ENCODE measurements at regions not wholly inside any gene's neighbourhood (a gene's known extent, or its start where the extent isn't known, plus 50 kb on each side); places are given as distances from the start of the nearest gene placed in this dataset.

DNA sequence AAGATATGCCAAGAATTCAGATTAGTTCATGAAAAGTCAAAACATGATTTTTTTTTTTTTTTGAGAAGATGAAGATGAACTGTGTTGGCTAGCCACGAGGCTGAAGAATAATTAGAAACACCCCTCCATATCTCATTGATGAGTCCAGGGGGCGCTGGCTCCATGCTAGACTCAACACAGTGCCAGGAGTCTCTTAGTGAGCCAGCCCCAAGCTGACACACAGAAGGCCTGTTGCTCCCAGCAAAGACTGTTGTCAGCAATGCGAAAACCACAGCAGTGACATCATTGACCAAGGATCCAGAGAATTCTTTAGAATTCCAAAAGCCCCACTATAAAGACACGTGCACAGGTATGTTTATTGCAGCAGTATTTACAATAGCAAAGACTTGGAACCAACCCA, 185.2 kb downstream of the ANXA2 start:
- DNase-seq (ENCODE audit: low read depth in 2 of 2), result no peak

DNA sequence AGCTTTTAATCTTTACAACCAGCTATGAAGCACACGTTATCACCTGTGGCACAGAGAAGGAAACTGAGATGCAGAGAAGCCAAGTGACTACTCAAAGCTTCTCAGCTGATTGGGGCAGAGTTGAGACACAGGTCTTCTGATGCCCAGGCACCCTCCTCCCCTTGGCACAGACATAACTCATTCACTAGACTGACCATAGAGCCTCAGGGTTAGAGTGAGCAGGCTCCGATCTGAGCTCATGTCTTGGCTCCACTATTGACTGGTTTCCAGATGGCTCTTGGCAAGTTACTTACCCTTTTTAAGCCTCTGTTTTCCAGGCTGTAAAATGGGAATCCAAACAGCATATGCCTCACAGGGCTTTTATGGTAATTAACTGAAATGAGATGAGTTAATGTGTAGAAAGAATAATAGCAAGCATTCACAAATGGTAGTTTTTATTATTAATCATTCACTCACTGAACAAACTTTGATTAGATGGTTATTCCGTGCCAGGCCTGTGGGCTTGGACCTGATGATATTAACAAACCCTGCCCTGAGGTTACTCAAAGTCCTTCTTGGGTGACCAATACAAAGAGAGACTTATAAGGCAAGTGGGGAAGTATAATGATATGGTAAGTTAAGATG, 184.3 kb downstream of the ANXA2 start:
- no peak for DNase-seq (ENCODE audit: low read depth in 2 of 2)

DNA sequence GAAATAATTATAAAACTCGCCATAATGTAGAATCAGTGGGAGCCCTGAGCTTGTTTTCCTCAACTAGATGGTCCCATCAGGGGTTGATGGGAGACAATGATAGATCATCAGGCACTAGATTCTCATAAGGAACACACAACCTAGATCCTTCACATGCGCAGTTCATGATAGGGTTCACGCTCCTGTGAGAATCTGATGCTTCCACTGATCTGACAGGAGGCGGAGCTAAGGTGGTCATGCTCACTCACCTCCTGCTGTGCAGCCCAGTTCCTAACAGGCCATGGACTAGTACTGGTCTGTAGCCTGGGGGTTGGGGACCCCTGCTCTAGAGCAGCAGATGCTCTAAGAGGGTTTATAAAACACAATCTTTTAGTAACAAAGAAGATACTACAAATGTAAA, 183.6 kb downstream of the ANXA2 start:
- no peak for DNase-seq (ENCODE audit: low read depth in 2 of 2)

DNA sequence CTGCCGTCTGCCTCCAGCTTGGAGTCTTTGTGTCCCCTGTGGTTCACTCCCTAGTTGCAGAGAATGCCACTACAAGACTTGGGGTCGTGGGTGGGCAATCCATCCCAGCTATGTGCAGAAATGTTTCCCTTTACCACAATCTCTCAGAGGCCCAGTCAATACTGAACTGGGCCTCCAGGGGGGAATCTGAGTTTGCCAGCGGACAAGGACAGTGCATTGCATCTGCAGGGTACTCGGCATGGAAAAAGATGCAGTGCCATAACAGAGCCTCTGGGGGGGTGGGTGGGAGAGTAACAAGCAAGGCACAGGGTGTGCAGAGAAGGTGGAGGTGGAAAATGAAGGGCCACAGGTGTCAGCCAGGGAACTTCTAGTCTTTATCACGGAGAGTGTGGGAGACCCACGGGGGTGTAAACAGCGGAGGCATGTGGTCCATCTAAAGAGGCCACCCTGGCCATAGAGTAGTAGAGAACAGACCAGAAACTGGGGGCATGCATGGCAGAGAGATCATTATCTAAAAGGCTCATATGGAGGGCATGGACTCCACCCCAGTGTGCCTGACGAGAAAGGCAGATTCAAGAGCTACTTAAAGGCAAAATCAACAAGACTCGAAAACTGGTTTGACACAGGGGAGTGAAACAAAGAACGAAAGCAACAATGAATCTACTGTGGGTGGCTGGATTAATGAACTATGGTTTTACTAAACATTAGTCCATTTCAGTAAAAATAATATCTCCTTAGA, 182.4 kb downstream of the ANXA2 start:
- no peak for DNase-seq (ENCODE audit: low read depth in 2 of 2)

DNA sequence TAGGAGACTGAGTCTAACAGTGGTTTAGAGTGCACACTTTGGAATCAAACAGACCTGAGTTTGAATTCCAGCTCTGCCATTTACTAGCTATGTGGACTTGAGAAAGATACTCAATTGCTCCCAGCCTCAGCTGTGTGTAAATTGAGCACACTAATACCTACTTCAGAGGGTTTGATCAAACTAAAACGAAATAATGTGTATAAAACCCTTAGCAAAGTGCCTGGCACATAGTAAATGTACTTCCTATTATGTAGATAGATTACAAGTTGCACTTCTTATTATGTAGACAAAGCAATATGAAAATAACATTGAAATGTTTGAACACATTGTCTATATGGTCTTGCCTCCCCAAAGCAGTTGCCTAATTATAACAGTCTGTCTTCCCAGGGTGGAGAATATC, 180.6 kb downstream of the ANXA2 start:
- no peak for DNase-seq (ENCODE audit: low read depth in 2 of 2)

DNA sequence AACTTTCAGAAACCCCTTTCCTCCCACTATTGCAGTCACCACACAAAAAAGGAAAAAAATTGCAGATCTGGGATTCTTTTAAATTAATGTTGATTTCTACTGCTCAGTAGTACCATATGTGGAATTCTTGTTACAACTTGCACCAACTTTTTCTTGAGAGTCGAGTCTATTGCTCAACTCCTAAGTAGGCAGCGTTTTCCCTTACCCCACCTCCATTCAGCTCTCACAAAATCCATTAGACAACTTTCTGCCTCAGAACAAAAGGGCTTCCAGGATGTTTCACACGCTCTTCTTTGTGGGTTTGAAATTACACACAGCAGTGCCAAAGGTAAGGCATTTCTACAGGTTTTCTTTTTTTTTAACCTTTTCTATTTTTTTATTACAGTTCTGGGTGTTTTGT, 179.5 kb downstream of the ANXA2 start:
- no peak for DNase-seq (ENCODE audit: low read depth in 2 of 2)

DNA sequence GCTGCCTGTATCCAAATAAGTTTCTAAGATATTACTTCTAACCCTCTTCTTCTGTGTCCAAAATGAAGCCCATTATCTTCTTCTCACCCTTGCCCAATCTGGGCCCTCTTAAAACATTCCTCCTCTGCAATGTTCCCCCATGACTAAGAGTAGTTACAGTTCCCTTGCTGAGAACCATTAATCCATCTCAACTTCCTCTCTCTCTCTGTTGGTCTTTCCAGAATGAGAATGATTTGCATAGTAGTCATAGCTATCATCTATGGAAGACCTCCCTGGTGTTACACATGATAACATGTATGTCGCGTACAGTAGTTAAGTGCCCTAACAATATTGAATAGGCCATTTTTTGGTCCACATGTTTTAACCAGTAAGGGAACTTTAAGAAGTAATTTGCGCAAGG, 177.9 kb downstream of the ANXA2 start:
- no peak for DNase-seq (ENCODE audit: low read depth in 2 of 2)

DNA sequence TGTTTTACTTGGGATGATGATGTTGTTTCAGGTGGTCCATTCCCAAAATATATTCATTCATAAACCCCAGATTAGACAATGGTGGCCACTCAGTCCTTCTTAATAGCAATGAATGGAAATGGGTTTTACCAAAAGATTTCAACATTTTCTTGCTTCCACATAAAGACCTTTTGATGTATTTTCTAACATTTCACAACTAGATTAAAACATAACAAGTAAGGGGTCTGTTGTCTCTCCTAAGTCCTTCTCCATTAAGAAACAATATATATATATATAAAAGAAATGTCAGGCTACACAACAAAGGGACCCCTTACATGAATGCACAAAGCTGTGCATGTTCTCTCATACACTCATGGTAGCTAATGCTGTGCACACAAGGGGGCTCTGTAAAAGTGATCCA, 176.4 kb downstream of the ANXA2 start:
- no peak for DNase-seq (ENCODE audit: low read depth in 2 of 2)

DNA sequence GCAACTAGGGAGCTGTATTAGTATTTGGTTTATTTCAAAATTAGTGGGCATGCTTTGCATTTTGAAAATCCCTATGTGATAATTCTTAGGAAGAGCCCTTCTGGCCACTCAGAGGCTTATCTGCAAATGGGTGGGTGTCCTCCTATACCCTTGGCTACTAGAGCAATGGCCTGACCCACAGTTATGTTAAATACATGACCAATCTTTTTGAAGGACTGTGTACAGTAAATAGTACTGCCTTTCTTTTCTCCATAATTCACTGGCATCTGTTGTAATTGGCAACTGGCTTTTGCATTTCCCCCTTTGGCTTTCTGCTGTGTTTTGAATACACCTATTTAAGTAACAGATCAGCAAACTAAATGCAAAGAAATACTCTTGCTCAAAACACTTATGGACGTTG, 175.4 kb downstream of the ANXA2 start:
- no peak for DNase-seq (ENCODE audit: low read depth in 2 of 2)

DNA sequence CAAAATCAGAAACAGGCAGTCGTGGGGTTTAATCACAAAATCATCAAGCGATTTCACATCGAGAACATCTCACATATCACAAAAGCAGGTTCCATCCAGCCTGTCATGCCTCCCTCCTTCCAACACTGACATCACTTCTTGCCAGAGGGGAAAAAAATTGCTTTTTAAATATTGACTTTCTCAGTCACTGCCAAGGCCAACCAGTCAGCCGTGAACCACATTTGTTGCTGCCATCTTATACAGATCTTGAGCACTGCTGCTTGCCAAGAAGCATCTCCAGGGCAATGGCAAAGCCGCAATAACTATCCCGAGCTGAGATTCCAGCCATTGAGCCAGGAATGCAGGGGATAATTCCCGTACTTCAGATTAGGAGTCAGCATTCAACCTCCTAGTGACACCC, 174.6 kb downstream of the ANXA2 start:
- no peak for DNase-seq (ENCODE audit: low read depth in 2 of 2)

DNA sequence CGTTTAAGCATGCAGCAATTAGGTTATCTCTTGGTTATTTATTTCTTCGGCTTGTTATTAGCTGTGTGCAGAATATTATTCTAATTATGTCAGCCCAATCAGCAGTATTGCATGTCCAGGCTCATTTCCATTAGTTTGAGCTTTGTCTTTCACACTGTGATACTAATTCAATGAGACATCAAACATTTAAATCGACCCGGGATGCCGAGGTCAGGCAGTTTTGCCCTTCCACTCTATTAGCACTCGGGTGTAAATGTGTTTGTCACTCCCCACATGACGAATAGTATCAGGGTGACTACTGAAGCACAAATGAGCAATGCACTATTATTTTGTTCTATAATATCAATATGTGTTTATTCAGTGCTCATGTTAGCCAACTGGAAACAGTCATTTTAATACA, 170.9 kb downstream of the ANXA2 start:
- no peak for DNase-seq (ENCODE audit: low read depth in 2 of 2)

DNA sequence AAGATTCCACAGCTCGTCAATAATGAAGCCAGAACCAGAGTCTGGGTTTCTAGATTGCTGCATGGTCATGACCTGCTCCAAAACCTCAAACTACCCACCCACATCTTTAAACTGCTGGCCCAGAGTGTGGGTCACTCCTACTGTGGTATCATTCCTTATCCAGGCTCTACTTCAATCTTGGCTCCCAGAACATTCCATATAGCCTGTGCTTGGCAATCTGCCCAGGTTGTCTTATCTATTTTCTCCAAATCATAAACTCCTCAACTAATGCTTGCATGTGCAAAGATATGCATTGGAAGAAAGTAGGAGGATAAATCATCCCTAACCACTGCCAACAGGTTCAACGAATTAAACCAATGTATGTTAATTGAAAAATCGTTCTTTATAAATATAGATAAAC, 169.7 kb downstream of the ANXA2 start:
- no peak for DNase-seq (ENCODE audit: low read depth in 2 of 2)

DNA sequence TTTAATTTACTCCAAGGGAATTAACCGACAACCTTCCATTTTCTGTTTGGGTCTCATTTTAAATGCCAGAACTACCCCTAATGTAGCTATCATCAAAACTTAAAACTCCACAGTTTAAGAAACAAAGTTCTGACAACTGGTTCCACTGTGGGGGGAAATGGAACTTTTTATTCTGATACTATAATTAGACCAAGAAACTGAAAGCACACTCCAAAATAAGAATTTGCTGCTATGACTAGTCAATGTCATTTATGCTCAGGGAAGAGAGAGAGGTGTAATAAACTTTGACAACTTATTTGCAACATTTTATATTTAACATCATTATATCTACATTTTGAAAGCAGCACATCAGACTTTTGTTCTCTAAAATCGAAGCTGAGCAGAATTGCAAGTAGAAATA, 169.2 kb downstream of the ANXA2 start:
- DNase-seq (ENCODE audit: low read depth in 2 of 2), result no peak

DNA sequence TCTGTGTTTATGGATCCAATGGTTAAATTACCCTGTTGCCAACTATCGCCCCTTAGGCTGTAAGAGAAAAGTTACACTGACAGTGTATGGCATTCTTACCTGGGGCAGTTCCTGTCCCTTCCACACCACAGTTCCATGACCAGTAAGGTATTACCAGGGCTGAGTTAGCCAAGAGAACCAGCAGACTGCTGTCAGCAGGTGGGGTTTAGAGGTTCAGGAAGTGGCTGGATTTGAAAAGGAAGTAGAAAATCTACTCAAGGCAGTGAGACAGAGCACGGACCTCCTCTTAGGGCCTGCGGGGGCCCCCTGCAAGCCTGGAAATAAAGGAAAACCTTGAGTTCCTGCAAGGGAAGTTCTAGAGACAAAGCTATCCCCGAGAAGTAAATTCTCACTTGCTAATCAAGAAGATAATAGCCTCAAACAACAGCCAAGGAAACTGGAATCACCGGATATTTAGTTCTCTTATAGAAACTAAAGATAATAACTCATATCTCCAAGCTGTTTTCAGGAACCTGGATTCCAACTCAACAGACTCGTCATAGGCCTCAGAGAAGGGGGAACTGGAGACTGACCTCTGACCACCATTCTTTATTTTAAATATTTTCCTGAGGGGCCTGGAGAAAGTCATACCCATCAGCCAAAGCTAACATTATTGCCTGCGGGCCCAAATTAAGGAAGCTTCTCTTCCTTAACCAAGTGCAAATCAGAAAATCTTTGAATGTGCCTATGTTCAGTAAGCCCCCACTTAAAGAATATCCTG, 161.7 kb downstream of the ANXA2 start:
- DNase-seq (ENCODE audit: low read depth in 2 of 2), result no peak

DNA sequence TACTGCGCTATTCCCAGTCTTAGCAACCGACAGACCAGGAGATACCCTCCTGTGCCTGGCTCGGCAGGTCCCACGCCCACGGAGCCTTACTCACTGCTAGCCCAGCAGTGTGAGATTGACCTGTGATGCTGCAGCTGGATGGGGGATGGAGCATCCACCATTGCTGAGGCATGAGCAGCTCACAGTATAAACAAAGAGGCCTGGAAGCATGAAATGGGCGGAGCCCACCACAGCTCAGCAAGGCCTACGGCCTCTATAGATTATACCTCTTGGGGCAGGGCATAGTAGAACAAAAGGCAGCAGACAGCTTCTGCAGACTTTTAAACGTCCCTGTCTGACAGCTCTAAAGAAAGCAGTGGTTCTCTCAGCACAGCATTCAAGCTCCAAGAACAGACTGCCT, 160.3 kb downstream of the ANXA2 start:
- no peak for DNase-seq (ENCODE audit: low read depth in 2 of 2)

DNA sequence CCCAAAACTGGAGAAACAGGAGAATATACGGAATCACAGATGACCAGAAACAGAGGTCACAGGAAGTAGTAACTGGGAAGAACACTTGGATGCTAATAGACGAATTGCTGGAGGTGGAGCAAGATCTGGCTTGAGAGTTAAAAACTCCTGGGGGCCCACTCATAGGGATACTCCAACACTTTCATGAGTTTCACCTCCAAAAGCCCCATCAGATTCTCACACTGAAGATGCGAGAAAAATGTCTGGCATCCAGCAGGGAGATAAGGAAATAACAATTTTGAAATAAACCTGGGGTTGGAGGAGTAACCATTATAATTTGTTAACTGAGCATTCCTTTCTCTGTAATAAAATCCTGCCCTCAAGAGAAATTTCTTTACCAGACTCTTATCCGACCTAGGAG, 154.0 kb downstream of the ANXA2 start:
- no peak for DNase-seq (ENCODE audit: low read depth in 2 of 2)

DNA sequence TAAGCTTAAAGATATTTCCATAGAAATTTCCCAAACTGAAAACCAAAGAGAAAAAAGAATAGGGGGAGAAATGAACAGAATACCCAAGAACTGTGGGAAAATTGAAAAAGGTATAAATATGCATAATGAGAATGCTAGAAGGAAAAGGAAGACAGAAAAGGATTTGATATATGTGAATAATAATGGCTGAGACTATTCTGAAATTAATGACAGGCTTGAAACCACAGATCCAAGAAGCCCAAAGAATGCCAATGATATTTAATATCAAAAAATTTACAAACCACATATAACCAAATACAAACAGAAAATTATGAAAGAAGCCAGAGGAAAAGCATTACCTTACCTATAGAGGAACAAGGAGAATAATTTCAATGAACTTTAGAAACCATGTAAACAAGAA, 153.0 kb downstream of the ANXA2 start:
- DNase-seq (ENCODE audit: low read depth in 2 of 2), result no peak

DNA sequence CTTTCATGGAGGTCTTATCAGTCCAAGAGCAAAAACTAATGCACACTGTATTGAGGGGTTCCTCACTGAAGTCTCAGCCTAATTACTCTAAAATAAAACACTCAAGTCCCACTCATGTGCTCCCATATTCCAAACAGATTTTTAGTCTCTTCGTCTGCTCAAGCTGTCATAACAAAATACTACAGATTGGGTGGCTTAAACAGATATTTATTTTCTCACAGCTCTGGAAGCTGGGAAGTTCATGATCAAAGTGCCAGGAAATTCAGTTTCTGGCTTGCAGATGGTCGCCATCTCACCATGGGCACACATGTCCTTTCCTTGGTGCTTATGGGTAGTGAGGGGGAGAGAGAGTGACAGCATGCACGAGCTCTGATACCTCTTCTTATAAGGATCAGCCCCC, 147.5 kb downstream of the ANXA2 start:
- DNase-seq (ENCODE audit: low read depth in 2 of 2), result no peak

DNA sequence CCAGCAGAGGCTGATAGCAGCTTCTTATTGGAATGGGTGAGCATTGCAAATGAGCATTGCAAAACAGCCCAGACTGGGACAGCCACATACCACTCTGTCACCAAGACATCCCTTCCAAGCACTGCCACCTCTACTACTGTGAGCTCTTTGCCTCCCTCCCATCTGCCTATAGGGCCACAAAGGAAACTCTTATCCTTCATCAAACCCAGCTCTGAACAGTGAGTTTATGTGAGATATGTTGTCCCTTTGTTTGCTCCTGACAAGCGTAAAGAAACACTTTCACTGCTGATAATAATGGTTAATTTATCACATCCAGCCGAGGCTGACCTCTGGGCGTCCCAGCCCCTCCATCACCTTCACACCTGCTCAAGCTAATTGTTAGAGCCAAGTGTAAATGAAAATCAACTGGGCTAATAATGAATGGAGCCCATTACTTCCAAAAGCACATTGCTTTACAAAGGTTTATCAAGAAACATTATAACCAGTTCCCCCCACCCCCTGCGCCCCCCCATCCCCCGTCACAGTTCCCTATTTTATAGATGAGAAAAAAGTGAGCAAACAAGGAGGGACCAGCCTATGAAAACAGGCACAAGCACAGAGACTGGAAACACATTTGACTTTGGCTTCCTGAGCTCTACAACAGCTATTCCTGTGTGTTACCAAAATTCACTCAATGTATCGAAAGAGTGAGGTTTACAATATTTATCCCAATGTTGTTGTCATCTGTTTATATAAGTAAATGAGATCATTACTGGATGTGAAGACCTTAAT, 146.3 kb downstream of the ANXA2 start:
- DNase-seq (ENCODE audit: low read depth in 2 of 2), result no peak

DNA sequence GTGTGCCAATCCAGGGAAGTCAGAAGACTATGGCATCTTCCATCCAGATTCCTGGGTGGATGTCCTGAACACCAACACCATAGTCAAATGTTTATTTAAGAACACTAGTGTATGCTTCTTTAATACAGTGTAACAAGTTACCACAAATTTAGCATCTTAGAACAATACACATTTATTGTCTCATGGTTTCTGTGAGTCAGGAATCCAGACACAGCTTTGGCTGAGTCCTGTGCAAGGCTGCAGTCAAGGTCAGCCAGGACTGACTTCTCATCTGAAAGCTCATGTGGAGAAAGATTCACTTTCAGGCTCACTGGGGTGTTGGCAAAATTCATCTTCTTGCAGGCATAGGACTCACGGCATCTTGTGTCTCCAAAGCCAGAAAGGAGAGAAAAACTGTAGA, 143.4 kb downstream of the ANXA2 start:
- no peak for DNase-seq (ENCODE audit: low read depth in 2 of 2)

DNA sequence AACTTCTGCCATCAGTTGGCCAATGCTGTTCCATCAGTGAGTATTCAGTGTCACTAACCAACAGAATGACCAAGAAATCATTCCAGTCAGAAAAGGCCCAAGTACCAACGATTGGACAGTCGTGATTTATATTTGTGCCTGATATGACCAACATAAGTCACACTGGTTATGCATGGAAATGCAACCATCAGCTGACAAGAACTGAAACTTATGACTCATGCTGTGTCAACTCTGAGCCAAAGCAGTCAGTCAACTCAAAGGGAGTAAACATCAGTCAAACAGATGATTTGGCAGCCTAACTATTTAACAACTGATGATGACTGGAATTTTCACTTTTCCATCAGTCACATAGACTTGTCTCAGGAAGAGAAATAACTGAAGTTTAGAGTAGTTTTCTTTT, 142.4 kb downstream of the ANXA2 start:
- DNase-seq (ENCODE audit: low read depth in 2 of 2), result peak in 1 of 2 donors; percentile 5

DNA sequence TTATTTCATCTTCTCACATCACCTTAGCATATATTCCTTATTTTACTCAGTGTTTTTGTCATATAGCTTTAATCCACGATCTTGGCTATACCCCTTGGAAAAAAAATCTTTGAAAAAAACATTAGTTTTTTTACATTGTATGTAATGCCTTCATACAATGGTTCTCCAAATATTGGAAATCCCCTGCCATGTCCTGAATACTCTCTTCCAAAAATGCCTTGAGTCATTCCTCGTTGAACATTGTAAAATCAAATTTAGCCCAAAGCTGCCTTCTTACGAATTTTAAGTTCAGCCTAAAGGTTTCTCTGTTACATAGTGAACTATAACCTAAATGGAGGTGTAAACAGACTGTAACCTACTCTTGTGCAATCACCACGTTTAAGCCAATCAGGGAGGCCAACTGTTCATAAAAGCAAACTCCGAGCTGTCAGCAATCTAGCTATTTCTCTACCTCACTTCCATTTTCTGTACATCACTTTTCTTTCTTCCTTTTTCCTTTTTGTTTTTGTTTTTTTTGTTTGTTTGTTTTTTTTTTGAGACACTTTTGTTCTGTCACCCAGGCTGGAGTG, 140.1 kb downstream of the ANXA2 start:
- no peak for DNase-seq (ENCODE audit: low read depth in 2 of 2)
